ENCODE measurements at regions not wholly inside any gene's neighbourhood (a gene's known extent, or its start where the extent isn't known, plus 50 kb on each side); places are given as distances from the start of the nearest gene placed in this dataset.
A peak's percentile ranks its signal among the peaks of the same experiment; 100 is the strongest.

DNA sequence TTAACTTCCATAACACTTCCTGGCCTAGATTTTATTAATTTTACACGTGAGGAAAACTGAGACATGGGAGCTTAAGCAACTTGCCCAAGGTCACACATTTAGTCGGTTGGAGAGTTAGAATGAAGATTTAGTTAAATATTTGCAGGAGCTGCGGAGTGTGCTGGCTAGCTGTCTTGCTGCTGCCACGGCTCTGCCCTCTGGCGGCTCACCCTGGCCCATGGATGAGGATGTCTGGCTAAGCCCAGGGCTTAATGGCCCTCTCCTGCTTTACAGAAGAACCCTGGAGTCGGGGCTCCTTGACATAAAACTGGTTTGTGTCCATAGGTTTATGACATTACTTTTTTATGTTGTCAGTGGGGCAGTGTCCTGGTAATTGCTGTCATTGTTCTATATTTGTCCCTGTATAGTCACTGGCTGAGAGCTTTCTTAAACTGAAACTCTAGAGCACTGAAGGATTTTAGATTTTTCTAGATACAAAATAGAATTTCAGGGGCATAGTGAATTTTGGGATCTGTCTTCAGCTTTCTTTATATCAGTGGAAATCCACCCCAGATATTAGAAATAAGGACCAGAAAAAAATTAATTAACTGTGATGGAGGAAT lies 88.9 kb upstream of the WLS start:
- DNase-seq, result peak; percentile 61
- Histone ChIP-seq H2AK9ac (replicated peaks; ENCODE audit: low read depth, low read length, poor library complexity) (no peak overlapping the region), H3K4ac (ENCODE audit: low read depth, low read length) (no peak overlapping the region; the same call in 1 of the 2 replicates), H3K9me1 (ENCODE audit: insufficient read depth, low read length) (no peaks in the 10 kb centered on the region), H3K4me1 (ENCODE audit: control insufficient read depth, insufficient read depth, low read length) (peaks cover 19% of the 10 kb centered on the region), H3K79me1 (ENCODE audit: low read depth in 1 of 2, low read length in 2 of 2) (no peaks in the 10 kb centered on the region), H3K36me3 (ENCODE audit: control insufficient read depth, insufficient read depth, low read length) (no peaks in the 10 kb centered on the region), H3K27ac (ENCODE audit: insufficient read depth, low read length) (no peak overlapping the region), H2AK5ac (ENCODE audit: low read depth, low read length) (no peak overlapping the region; the same call in 1 of the 2 replicates), H3K27me3 (ENCODE audit: control insufficient read depth, insufficient read depth, low read length) (no peaks in the 10 kb centered on the region), H3K9ac (ENCODE audit: low read depth, low read length) (no peak overlapping the region), H3K18ac (ENCODE audit: low read depth, low read length) (no peak overlapping the region), H3K4me2 (ENCODE audit: low read depth, low read length) (peak overlapping the region; percentile 7; the same call in 1 of the 2 replicates), H3K14ac (replicated peaks; ENCODE audit: low read depth, low read length) (no peak overlapping the region), H4K20me1 (ENCODE audit: insufficient read depth, low read length) (no peaks in the 10 kb centered on the region), H3K4me3 (ENCODE audit: insufficient read depth, low read depth, low read length) (no peak overlapping the region), H3K23ac (ENCODE audit: low read depth, low read length) (peak overlapping the region; percentile 39; the same call in 1 of the 2 replicates), H2BK120ac (ENCODE audit: low read depth, low read length) (peak overlapping the region; percentile 30; the same call in 1 of the 2 replicates), H3K56ac (ENCODE audit: extremely low read depth, insufficient read depth, low read length) (no peak overlapping the region), H3K9me3 (ENCODE audit: control insufficient read depth, insufficient read depth, low read length) (no peaks in the 10 kb centered on the region), H2BK5ac (ENCODE audit: low read depth, low read length, poor library complexity, severe bottlenecking) (no peak overlapping the region), H2BK20ac (ENCODE audit: low read depth, low read length) (peak overlapping the region; percentile 51; the same call in 1 of the 2 replicates), H4K91ac (ENCODE audit: insufficient read depth, low read depth, low read length) (no peak overlapping the region), H2BK15ac (ENCODE audit: low read depth, low read length) (no peak overlapping the region), H2AFZ (replicated peaks; ENCODE audit: low read length, poor library complexity) (peak overlapping the region; percentile 9), H4K8ac (ENCODE audit: low read depth in 2 of 2, low read length in 2 of 2) (no peak overlapping the region), H4K5ac (ENCODE audit: low read depth, low read length) (no peak overlapping the region; the same call in 1 of the 2 replicates)
- intact Hi-C loops (cut with micrococcal nuclease), result loop anchor here (1.0 kb wide), 2 partner anchors 89 to 201 kb away; partner anchors contain the start of gene WLS
- peak; percentile 89 for ATAC-seq (ENCODE audit: low read depth)
- 20% methylated on average over 1 of the region's 6 CpGs; no CpG with 5 or more reads in 1 of the 2 experiments for whole genome bisulfite sequencing, 2 experiments (ENCODE audit: extremely low coverage in 2 of 2, insufficient read length in 1 of 2)
- TF ChIP-seq, protein P1, sequence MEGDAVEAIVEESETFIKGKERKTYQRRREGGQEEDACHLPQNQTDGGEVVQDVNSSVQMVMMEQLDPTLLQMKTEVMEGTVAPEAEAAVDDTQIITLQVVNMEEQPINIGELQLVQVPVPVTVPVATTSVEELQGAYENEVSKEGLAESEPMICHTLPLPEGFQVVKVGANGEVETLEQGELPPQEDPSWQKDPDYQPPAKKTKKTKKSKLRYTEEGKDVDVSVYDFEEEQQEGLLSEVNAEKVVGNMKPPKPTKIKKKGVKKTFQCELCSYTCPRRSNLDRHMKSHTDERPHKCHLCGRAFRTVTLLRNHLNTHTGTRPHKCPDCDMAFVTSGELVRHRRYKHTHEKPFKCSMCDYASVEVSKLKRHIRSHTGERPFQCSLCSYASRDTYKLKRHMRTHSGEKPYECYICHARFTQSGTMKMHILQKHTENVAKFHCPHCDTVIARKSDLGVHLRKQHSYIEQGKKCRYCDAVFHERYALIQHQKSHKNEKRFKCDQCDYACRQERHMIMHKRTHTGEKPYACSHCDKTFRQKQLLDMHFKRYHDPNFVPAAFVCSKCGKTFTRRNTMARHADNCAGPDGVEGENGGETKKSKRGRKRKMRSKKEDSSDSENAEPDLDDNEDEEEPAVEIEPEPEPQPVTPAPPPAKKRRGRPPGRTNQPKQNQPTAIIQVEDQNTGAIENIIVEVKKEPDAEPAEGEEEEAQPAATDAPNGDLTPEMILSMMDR (conservative IDR thresholded peaks at IDR 0.05; ENCODE audit: low read depth, low read length), result peak; percentile 64
- TF ChIP-seq CEBPB (IDR thresholded peaks at IDR 0.05; ENCODE audit: low read depth, low read length), result no peak
- peak; percentile 83 for TF ChIP-seq SMC3 (IDR thresholded peaks at IDR 0.05; ENCODE audit: low read depth, low read length)
- TF ChIP-seq MXI1 (IDR thresholded peaks at IDR 0.05; ENCODE audit: borderline replicate concordance, low read depth, low read length), result no peak
- TF ChIP-seq RAD21 (IDR thresholded peaks at IDR 0.05; ENCODE audit: low read length), result peak; percentile 75
- no peak for TF ChIP-seq MAZ (IDR thresholded peaks at IDR 0.05; ENCODE audit: borderline replicate concordance, low read depth, low read length)
- no peak for TF ChIP-seq FOS (IDR thresholded peaks at IDR 0.05; ENCODE audit: low read depth, low read length)
- no peak for TF ChIP-seq RFX5 (IDR thresholded peaks at IDR 0.05; ENCODE audit: low read depth, low read length)
- dilution Hi-C loops (cut with HindIII; ENCODE audit: low sequenced_read_pairs, unreplicated experiment), result no loop called here
- in situ Hi-C loops (cut with MboI; ENCODE audit: low sequenced_read_pairs), result no loop called here
- ChIA-PET CTCF (interaction anchor here (0.6 to 1.3 kb wide), 13 partner anchors 10 to 1560 kb away, joined by 3 to 5 read pairs (median 4); no protein-coding TSS in a partner anchor), POLR2A (ENCODE audit: unreplicated experiment) (no interaction called here)
- no TSS peak for BruUV-seq (replicated peaks)

Measured in IMR-90 (cell line).